Gastroesophageal sphincter (tissue), 3 donors: ENCODE measurements at regions not wholly inside any gene's neighbourhood (a gene's known extent, or its start where the extent isn't known, plus 50 kb on each side); places are given as distances from the start of the nearest gene placed in this dataset.
"Not testable (repeated sequence)": the region's sequence is repeated elsewhere in the genome, so short reads cannot be mapped to it uniquely, and the experiment has no call there.

Source experiments
- CTCF ChIP-seq, 4 experiments: fragments of 200-600 bp in 2 of 4; fragments of 450-650 bp in 2 of 4; sonication (generic) in 1 of 4; IDR thresholded peaks; one replicate each; pipeline ENCODE4 v1.5.1; 2017 to 2019; ENCODE audit warnings: antibody characterized with exemption in 4 of 4, mild to moderate bottlenecking in 2 of 4, moderate library complexity in 2 of 4
- EP300 ChIP-seq: sonication (generic); formaldehyde crosslinking; IDR thresholded peaks from one replicate; pipeline ENCODE4 v1.6.1; 2017; ENCODE audit warnings: antibody characterized with exemption, mild to moderate bottlenecking
- POLR2A ChIP-seq, 2 donors: fragments of 450-650 bp; IDR thresholded peaks; one replicate each; pipeline ENCODE4 v1.6.1; 2017; ENCODE audit warnings: antibody characterized with exemption in 2 of 2, mild to moderate bottlenecking in 2 of 2, moderate library complexity in 1 of 2

- TF ChIP-seq CTCF (IDR thresholded peaks at IDR 0.05); POLR2A (IDR thresholded peaks at IDR 0.05); EP300: not testable (repeated sequence)
Measured at GRCh38 chr2:205862761-205863160, 180.5 kb downstream of the NRP2 start.
